ENCODE measurements at regions not wholly inside any gene's neighbourhood (a gene's known extent, or its start where the extent isn't known, plus 50 kb on each side); places are given as distances from the start of the nearest gene placed in this dataset.

- TF ChIP-seq TP53 (CRISPR knock-in tag; IDR thresholded peaks at IDR 0.05) (no peak), HMGXB4 (CRISPR knock-in tag; IDR thresholded peaks at IDR 0.05; ENCODE audit: borderline replicate concordance) (no peak), MAFK (IDR thresholded peaks at IDR 0.05; ENCODE audit: partially characterized antibody) (no peak), JUNB (IDR thresholded peaks at IDR 0.05) (no peak), CTCF (IDR thresholded peaks at IDR 0.05) (no peak), POLR2A (IDR thresholded peaks at IDR 0.05; ENCODE audit: low read length) (no peak), MAX (IDR thresholded peaks at IDR 0.05) (no peak), EHMT2 (IDR thresholded peaks at IDR 0.05; ENCODE audit: low read depth) (no peak), HOXA7 (CRISPR knock-in tag; IDR thresholded peaks at IDR 0.05) (no peak)
These were observed 213.2 kb downstream of the SMAD2 start for GRCh38 chr18:47717257-47717656.

Data from A549 (cell line).